GM21717 (cell line): ENCODE measurements at regions not wholly inside any gene's neighbourhood (a gene's known extent, or its start where the extent isn't known, plus 50 kb on each side); places are given as distances from the start of the nearest gene placed in this dataset.
"Not testable (repeated sequence)": the region's sequence is repeated elsewhere in the genome, so short reads cannot be mapped to it uniquely, and the experiment has no call there.

Experiments
- ATAC-seq: cut with Tn5 transposase; IDR thresholded peaks from one replicate; pipeline ENCODE4 v1.9.1; 2021; ENCODE audit warnings: mild to moderate bottlenecking, moderate library complexity; ENCODE audit not compliant: unreplicated experiment

DNA sequence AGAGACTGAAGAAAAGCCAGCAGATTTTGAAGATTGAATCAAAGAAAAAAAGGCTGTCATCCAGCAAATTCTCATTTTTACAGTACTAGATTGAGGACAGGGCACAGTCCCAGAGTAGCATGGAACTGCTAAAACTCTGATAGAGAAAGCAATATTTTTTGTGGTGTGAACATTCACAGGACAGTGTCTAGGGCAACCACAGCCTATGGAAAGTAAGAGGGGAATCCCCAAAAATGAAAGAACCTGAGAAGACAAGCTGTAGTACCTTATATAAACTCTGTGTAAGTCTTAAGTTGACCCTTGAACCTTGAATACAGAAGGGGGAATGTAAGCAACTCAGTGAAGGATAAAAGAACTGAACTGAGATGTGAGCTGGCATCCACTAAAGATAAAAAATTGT lies 540.3 kb downstream of the HINT1 start:
- no peak for ATAC-seq

- ATAC-seq, result no peak
Observed at GRCh38 chr5:130616161-130616560, 548.9 kb downstream of the HINT1 start.

- no peak for ATAC-seq
Observed at GRCh38 chr5:130605234-130605633, 559.8 kb downstream of the HINT1 start.

- not testable (repeated sequence) for ATAC-seq
Observed at GRCh38 chr5:130596647-130597046, 568.4 kb downstream of the HINT1 start.

DNA sequence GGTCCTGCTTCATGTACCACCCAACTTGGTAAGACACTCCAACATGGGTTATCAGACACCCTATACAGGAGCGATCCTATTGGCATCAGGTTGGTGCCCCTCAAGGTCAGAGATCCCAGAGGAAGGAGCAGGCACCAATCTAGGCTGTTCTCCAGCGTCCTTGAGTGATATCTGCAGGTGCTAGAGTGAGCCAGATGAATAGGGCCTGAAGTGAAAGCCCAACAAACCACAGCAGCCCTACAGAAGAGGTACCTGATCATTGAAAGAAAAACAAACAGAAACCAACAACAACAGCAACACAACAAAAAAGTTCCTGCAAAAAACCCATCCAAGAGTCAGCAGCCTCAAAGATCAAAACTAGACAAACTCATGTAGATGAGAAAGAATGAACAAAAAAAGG lies 584.8 kb downstream of the HINT1 start:
- ATAC-seq, result no peak

GRCh38 chr5:130578354-130578753 lies 586.7 kb downstream of the HINT1 start:
- ATAC-seq, result no peak

DNA sequence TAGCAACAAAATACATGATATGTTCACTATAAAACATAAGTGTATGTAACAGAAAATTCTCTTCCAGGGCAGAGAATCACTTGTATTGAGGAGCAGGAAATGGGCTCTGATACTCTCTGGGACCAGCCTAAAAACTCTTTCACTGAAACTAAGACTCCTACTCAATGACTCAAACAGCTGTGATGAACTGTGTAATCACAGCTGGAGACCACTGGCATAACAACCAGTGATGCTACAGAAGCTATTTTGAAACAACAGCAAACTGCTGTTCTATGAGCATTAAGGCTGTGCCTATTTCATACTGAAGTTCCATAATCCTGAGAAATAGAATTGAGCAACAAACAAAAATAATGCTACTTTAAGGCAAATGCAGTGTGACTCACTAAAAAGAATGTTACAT lies 594.0 kb downstream of the HINT1 start:
- ATAC-seq, result no peak

DNA sequence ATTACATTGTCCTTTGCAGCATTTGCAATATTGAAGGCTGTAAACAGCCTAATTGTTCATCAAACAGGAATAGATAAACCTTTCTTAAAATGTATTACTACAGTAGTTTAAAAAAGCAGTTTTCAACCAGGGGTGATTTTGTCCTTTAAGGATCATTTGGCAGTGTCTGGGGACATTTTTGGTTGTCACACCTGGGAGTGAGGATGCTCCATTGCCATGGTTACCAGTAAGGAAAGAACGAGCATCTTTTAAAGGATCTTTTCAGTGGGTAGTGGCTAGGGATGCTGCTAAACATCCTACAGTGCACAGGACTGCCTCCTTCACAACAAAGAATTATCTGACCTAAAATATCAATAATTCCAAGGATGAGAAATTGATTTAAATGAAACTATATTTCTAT lies 596.3 kb downstream of the HINT1 start:
- ATAC-seq, result no peak

DNA sequence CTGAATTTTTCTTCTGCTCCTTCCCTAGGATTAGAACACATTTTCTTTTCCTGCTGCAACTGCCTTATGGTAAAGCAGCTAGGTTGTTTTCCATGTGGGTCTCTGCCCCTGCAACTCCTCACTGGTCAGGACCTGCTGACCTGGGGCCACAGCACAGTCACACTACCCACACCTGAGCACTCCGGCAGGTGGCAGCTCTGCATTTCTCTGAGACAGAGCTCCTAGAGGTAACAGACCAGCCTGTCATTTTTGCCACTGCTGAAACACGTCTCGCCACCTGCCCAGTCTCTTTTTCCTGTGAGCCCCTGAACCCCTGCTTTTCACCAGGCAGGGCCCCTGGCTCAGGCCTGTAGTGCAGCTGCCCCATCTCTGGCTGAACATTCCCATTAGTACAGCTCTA lies 609.6 kb downstream of the HINT1 start:
- no peak for ATAC-seq

GRCh38 chr5:130550562-130550928 lies 614.5 kb downstream of the HINT1 start:
- ATAC-seq, result no peak

GRCh38 chr5:130549884-130550561 lies 615.0 kb downstream of the HINT1 start:
- no peak for ATAC-seq

DNA sequence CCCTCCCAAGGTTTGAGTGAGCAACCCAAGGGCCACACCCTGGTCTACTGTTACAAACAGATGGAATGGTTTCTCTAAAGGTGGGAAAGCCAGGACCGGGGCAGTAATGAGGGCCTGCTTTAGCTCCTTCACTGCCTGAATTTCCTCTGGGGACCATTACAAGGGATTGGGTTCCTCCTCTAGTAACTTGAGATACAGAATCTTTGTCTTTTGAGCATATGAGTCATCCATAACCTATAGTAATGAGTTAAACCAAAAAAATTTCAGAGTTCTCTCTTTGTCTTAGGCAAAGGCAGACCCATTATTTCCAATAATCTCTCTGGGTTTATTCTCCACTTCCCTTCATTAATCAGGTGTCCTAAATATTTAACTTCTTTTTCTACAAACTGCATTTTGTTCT lies 618.8 kb downstream of the HINT1 start:
- no peak for ATAC-seq

DNA sequence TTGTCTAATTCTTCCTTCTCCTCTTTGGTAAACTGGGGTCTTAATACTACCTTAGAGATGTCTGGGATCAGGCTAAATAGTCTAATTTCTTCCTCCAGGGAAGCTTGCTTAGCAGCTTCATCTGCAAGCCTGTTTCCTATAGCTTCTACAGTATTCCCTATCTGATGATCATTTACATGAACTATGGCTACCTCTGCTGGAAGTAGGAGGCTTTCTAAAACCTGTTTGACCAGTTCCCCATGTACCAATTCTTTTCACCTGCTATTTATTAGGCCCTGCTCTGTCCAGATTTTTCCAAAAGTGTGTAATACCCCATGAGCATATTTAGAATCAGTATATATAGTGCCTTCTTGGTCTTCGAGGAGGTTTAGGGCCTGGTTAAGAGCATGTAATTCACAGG lies 619.8 kb downstream of the HINT1 start:
- no peak for ATAC-seq

- ATAC-seq, result peak; percentile 73
Observed at GRCh38 chr5:130541617-130542221, 623.3 kb downstream of the HINT1 start.

- no peak for ATAC-seq
Observed at GRCh38 chr5:130536691-130537090, 628.4 kb downstream of the HINT1 start.

- ATAC-seq, result no peak
Observed at GRCh38 chr5:130532786-130533185, 628.5 kb downstream of the CHSY3 start.

DNA sequence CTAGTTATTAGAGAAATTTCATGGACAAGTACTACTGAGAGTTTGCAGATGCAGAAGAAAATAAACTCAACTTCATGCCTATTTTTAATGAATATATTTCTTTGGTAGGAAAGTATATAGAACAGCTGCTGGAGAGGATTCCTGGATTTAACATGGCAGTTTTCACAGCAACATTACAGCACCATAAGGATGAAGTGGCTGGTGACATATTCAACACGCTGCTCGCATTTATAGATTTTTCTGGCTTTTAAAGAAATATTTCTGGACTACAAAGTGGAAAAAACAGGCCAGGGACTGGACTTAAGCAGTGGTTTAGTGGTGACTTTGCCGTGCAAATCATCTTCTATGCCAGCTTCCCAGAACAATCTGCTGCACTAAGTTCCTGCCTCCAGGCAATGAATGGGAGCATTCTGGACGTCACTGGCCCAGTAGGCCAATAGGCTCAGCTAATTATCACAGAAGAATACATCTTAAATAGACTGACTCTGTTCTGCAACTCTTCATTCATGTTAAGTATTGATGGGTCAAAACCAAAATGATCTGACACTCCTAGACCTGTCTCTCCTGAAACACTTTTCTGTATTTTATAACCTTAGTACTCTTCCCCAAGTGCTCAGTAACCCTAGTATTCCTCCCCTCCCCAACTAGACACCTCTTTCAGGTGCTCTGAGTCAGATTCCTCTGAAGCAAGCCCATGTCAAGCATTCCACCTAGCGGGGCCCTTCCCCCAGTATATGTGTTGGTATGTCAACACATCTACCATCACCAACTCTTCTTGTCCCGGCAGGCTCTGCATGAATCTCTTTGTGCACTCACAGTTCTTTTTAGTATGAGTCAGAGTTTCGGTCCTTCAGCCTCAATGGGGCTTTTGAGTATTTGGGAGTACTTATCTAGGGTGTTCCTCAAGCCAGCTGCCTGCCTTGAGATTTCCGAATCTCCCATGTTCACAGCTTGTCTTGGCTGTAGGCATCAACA lies 625.5 kb downstream of the CHSY3 start:
- ATAC-seq, result no peak

GRCh38 chr5:130529111-130529510 lies 624.8 kb downstream of the CHSY3 start:
- ATAC-seq, result no peak

- ATAC-seq, result no peak
Observed at GRCh38 chr5:130528474-130528873, 624.2 kb downstream of the CHSY3 start.

DNA sequence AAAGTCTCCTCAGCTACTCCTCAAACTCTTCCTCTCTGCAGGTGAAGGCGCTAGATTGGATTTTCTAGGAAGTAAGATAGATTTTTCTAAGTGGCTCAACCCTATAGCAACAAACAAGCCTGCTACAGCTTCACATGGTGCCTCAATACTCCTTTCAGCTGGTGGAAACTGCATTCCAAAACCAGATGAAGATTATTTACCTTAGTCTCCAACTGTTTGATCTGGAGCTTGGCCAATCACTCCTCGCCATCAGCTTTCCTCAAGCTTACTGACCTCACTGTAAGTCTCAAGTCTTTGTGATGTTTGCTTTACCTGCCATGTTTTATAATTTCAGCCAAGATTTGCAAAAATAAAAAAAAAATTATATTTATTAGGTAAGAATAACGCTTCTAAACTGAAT lies 622.4 kb downstream of the CHSY3 start:
- ATAC-seq, result no peak

GRCh38 chr5:130520211-130520610 lies 615.9 kb downstream of the CHSY3 start:
- ATAC-seq, result no peak
